ENCODE measurements at regions not wholly inside any gene's neighbourhood (a gene's known extent, or its start where the extent isn't known, plus 50 kb on each side); places are given as distances from the start of the nearest gene placed in this dataset.

- ChIA-PET CTCF (interaction anchor here (2.0 kb wide), 1 partner anchor 220 kb away, joined by 15 read pairs; the partner anchor contains the start of gene BASP1), POLR2A (no interaction called here)
- H3K27me3 Mint-ChIP-seq: no peaks in the 10 kb centered on the region
- DNase-seq (no peak), ATAC-seq (ENCODE audit: low read depth) (peak; percentile 57)
- no peaks in the 10 kb centered on the region for H4K20me1 ChIP-seq (ENCODE audit: control insufficient read depth, insufficient read depth, low read length, poor library complexity, severe bottlenecking)
- intact Hi-C loops (cut with micrococcal nuclease): loop anchor here (5.0 to 10.0 kb wide), 2 partner anchors 92 to 179 kb away; no protein-coding TSS in a partner anchor
- peak overlapping the region; percentile 73 for H3K4me2 ChIP-seq (replicated peaks; ENCODE audit: low read depth, low read length, poor library complexity, severe bottlenecking)
- H3K27ac ChIP-seq (ENCODE audit: low read length in 2 of 2): peak overlapping the region; percentile 42 to 74
- peaks cover 31% of the 10 kb centered on the region for H3K4me1 Mint-ChIP-seq
- H3K36me3 ChIP-seq (replicated peaks in 1 of 2; ENCODE audit: control extremely low read depth in 1 of 2, control insufficient read depth in 1 of 2, extremely low read depth in 1 of 2, insufficient read depth in 2 of 2, low read length in 1 of 2): no peaks in the 10 kb centered on the region
- peak overlapping the region; percentile 77 for H2AFZ ChIP-seq (ENCODE audit: insufficient read depth, low read depth, low read length, poor library complexity, severe bottlenecking)
- H3K9me3 Mint-ChIP-seq (ENCODE audit: insufficient read depth): no peaks in the 10 kb centered on the region
- 0% methylated on average over 1 of the region's 4 CpGs for WGBS (ENCODE audit: insufficient coverage)
- H3K9ac ChIP-seq (ENCODE audit: low read length): peak overlapping the region; percentile 71
- H3K4me1 ChIP-seq (ENCODE audit: control insufficient read depth in 2 of 2, insufficient read depth in 2 of 2, low read length in 2 of 2): peaks cover 14 to 17% of the 10 kb centered on the region in 2 donors
- TF ChIP-seq EZH2 (IDR thresholded peaks at IDR 0.05; ENCODE audit: borderline replicate concordance, insufficient read depth, low read depth, low read length, poor library complexity, severe bottlenecking) (no peak), CTCF (IDR thresholded peaks at IDR 0.05) (no peak)
- H3K4me3 Mint-ChIP-seq: peak overlapping the region; percentile 85
- peak overlapping the region; percentile 31 to 70 (median 48) for H3K4me3 ChIP-seq (ENCODE audit: control extremely low read depth in 1 of 5, extremely low read depth in 1 of 5, insufficient read depth in 1 of 5, low read depth in 2 of 5, low read length in 4 of 5)
- peaks cover 0 to 4% (median 4%) of the 10 kb centered on the region in 3 donors for H3K9me3 ChIP-seq (ENCODE audit: control extremely low read depth in 1 of 3, control insufficient read depth in 2 of 3, insufficient read depth in 1 of 3, low read length in 2 of 3)
- no peaks in the 10 kb centered on the region for H3K27me3 ChIP-seq (replicated peaks in 1 of 4; ENCODE audit: control extremely low read depth in 1 of 4, control insufficient read depth in 3 of 4, insufficient read depth in 4 of 4, low read length in 3 of 4)
- H3K27ac Mint-ChIP-seq: peak overlapping the region; percentile 81
- H3K79me2 ChIP-seq (ENCODE audit: control insufficient read depth, insufficient read depth, low read length): no peaks in the 10 kb centered on the region
Observed at GRCh38 chr5:17436350-17436749, 61.7 kb upstream of the TAF11L2 start.

- intact Hi-C loops (cut with micrococcal nuclease): loop anchor here (5.0 to 10.0 kb wide), 2 partner anchors 92 to 179 kb away; no protein-coding TSS in a partner anchor
- no peaks in the 10 kb centered on the region for H4K20me1 ChIP-seq (ENCODE audit: control insufficient read depth, insufficient read depth, low read length, poor library complexity, severe bottlenecking)
- Mint-ChIP-seq H3K4me3 (peak overlapping the region; percentile 85), H3K9me3 (ENCODE audit: insufficient read depth) (peaks cover 1% of the 10 kb centered on the region), H3K27ac (peak overlapping the region; percentile 81), H3K27me3 (no peaks in the 10 kb centered on the region), H3K4me1 (peaks cover 28% of the 10 kb centered on the region)
- peak overlapping the region; percentile 31 to 70 (median 48) for H3K4me3 ChIP-seq (ENCODE audit: control extremely low read depth in 1 of 5, extremely low read depth in 1 of 5, insufficient read depth in 1 of 5, low read depth in 2 of 5, low read length in 4 of 5)
- 0% methylated on average over 1 of the region's 4 CpGs for WGBS (ENCODE audit: insufficient coverage)
- ChIA-PET CTCF (interaction anchor here (0.7 to 2.0 kb wide), 2 partner anchors 8 to 220 kb away, joined by 4 to 15 read pairs; partner anchors contain the start of gene BASP1), POLR2A (no interaction called here)
- H2AFZ ChIP-seq (ENCODE audit: insufficient read depth, low read depth, low read length, poor library complexity, severe bottlenecking): peak overlapping the region; percentile 77
- peak overlapping the region; percentile 73 for H3K4me2 ChIP-seq (replicated peaks; ENCODE audit: low read depth, low read length, poor library complexity, severe bottlenecking)
- H3K9ac ChIP-seq (ENCODE audit: low read length): peak overlapping the region; percentile 71
- H3K27me3 ChIP-seq (replicated peaks in 1 of 4; ENCODE audit: control extremely low read depth in 1 of 4, control insufficient read depth in 3 of 4, insufficient read depth in 4 of 4, low read length in 3 of 4): no peaks in the 10 kb centered on the region
- ATAC-seq (ENCODE audit: low read depth): peak; percentile 63
- H3K36me3 ChIP-seq (replicated peaks in 1 of 2; ENCODE audit: control extremely low read depth in 1 of 2, control insufficient read depth in 1 of 2, extremely low read depth in 1 of 2, insufficient read depth in 2 of 2, low read length in 1 of 2): no peaks in the 10 kb centered on the region
- peaks cover 14 to 17% of the 10 kb centered on the region in 2 donors for H3K4me1 ChIP-seq (ENCODE audit: control insufficient read depth in 2 of 2, insufficient read depth in 2 of 2, low read length in 2 of 2)
- H3K9me3 ChIP-seq (ENCODE audit: control extremely low read depth in 1 of 3, control insufficient read depth in 2 of 3, insufficient read depth in 1 of 3, low read length in 2 of 3): peaks cover 0 to 4% (median 4%) of the 10 kb centered on the region in 3 donors
- no peaks in the 10 kb centered on the region for H3K79me2 ChIP-seq (ENCODE audit: control insufficient read depth, insufficient read depth, low read length)
- H3K27ac ChIP-seq (ENCODE audit: low read length in 2 of 2): peak overlapping the region; percentile 42 to 74
- TF ChIP-seq CTCF (IDR thresholded peaks at IDR 0.05) (no peak), EZH2 (IDR thresholded peaks at IDR 0.05; ENCODE audit: borderline replicate concordance, insufficient read depth, low read depth, low read length, poor library complexity, severe bottlenecking) (no peak)
- peak; percentile 51 for DNase-seq
Observed at GRCh38 chr5:17436761-17437221, 61.2 kb upstream of the TAF11L2 start.

Data from B cell (primary cell).